K562 (cell line): ENCODE measurements at regions not wholly inside any gene's neighbourhood (a gene's known extent, or its start where the extent isn't known, plus 50 kb on each side); places are given as distances from the start of the nearest gene placed in this dataset.

Experiments used
- ARID1B ChIP-seq: fragments of 450-650 bp; IDR thresholded peaks from 2 replicates; pipeline ENCODE4 v1.6.1; 2016; ENCODE audit warnings: antibody characterized with exemption, mild to moderate bottlenecking, inconsistent platforms
- FOXM1 ChIP-seq, 2 experiments: fragments of 450-650 bp in 1 of 2; sonication (generic) in 1 of 2; formaldehyde crosslinking in 1 of 2; IDR thresholded peaks; 2 replicates each; pipeline versions ENCODE4 v1.6.1 to v1.9.0; 2017 to 2022; ENCODE audit warnings: low read depth in 2 of 2, mild to moderate bottlenecking in 2 of 2, missing genetic modification reagents in 1 of 2, moderate library complexity in 1 of 2
- MEIS2 ChIP-seq: fragments of 450-650 bp; IDR thresholded peaks from 2 replicates; pipeline ENCODE4 v1.6.1; 2014; ENCODE audit warnings: mild to moderate bottlenecking; ENCODE audit not compliant: partially characterized antibody
- NBN ChIP-seq: fragments of 450-650 bp; IDR thresholded peaks from 2 replicates; pipeline ENCODE4 v1.6.1; 2016; ENCODE audit warnings: low read depth, mild to moderate bottlenecking
- PHTF2 ChIP-seq: fragments of 250-450 bp; sonication (Bioruptor Pico); IDR thresholded peaks from 2 replicates; pipeline ENCODE4 v1.5.0; 2021; ENCODE audit warnings: mild to moderate bottlenecking
- SIN3A ChIP-seq, 2 experiments: fragments of 150-350 bp in 1 of 2; IDR thresholded peaks; 2 replicates each; pipeline ENCODE4 v1.6.1; 2011 to 2016; ENCODE audit warnings: borderline replicate concordance in 2 of 2, low read depth in 2 of 2, low read length in 2 of 2, mild to moderate bottlenecking in 2 of 2, moderate library complexity in 2 of 2; ENCODE audit not compliant: control insufficient read depth in 1 of 2
- SMC3 ChIP-seq: conservative IDR thresholded peaks from 2 replicates; pipeline ENCODE4 v1.6.1; 2011; ENCODE audit warnings: low read depth, low read length, improper control_type of control experiment; ENCODE audit not compliant: insufficient read depth
- ZC3H4 ChIP-seq: sonication (generic); formaldehyde crosslinking; IDR thresholded peaks from 2 replicates; pipeline ENCODE4 v1.9.0; 2021; ENCODE audit warnings: missing genetic modification reagents, borderline replicate concordance
- TF ChIP-seq, protein P1 (sequence below), 3 experiments: IDR thresholded peaks in 2 of 3; conservative IDR thresholded peaks in 1 of 3; 2 replicates each; pipeline ENCODE4 v1.5.1; 2011 to 2012; ENCODE audit warnings: low read length in 3 of 3, mild to moderate bottlenecking in 3 of 3, control low read depth in 2 of 3, improper control_type of control experiment in 1 of 3, inconsistent platforms in 1 of 3, low read depth in 1 of 3, mixed read lengths in 1 of 3, moderate library complexity in 1 of 3; ENCODE audit not compliant: insufficient read depth in 2 of 3
- TF ChIP-seq, protein P2 (sequence below), 2 experiments: fragments of 200-800 bp in 1 of 2; sonication (Bioruptor generic) in 1 of 2; sonication (generic) in 1 of 2; formaldehyde crosslinking in 1 of 2; IDR thresholded peaks in 1 of 2; conservative IDR thresholded peaks in 1 of 2; 2 replicates each; pipeline versions ENCODE4 v1.5.0 to v1.6.1; 2016 to 2020; ENCODE audit warnings: missing compliant biosample characterization in 1 of 2, missing genetic modification characterization in 1 of 2, missing genetic modification reagents in 1 of 2
- TF ChIP-seq, protein P3 (sequence below): fragments of 450-650 bp; formaldehyde crosslinking; IDR thresholded peaks from 2 replicates; pipeline ENCODE4 v1.4.0; 2020; ENCODE audit warnings: mild to moderate bottlenecking, moderate library complexity

DNA sequence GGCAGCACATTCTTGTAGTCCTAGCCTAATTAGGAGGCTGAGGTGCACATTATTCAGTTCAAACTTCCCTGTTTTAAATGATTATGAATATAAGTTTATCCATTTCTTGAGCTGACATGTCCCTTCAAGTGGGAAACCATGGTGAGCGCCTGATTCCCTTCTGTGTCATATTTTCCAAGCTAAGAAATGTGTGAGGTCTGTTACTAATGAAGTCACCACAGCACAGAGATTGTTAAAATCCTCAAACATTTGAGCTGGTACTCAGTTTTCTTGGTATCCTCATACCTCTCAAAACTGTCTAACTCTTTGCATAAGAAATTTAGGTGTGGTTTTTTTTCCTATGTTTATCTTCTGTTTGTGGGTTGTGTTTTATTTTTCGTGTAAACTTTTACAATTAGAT is 926.8 kb downstream of the GATA3 start:
- TF ChIP-seq MEIS2 (no peak), FOXM1 (IDR thresholded peaks at IDR 0.05; ENCODE audit: low read depth) (no peak), FOXM1 (CRISPR knock-in tag; IDR thresholded peaks at IDR 0.05; ENCODE audit: low read depth) (no peak), SIN3A (IDR thresholded peaks at IDR 0.05; ENCODE audit: borderline replicate concordance in 2 of 2, control insufficient read depth in 1 of 2, low read depth in 2 of 2, low read length in 2 of 2) (no peak), SMC3 (no peak), ZC3H4 (CRISPR knock-in tag) (no peak), PHTF2 (CRISPR knock-in tag) (no peak), NBN (no peak), ARID1B (no peak)
- TF ChIP-seq, protein P1, sequence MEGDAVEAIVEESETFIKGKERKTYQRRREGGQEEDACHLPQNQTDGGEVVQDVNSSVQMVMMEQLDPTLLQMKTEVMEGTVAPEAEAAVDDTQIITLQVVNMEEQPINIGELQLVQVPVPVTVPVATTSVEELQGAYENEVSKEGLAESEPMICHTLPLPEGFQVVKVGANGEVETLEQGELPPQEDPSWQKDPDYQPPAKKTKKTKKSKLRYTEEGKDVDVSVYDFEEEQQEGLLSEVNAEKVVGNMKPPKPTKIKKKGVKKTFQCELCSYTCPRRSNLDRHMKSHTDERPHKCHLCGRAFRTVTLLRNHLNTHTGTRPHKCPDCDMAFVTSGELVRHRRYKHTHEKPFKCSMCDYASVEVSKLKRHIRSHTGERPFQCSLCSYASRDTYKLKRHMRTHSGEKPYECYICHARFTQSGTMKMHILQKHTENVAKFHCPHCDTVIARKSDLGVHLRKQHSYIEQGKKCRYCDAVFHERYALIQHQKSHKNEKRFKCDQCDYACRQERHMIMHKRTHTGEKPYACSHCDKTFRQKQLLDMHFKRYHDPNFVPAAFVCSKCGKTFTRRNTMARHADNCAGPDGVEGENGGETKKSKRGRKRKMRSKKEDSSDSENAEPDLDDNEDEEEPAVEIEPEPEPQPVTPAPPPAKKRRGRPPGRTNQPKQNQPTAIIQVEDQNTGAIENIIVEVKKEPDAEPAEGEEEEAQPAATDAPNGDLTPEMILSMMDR (IDR thresholded peaks at IDR 0.05 in 2 of 3, conservative IDR thresholded peaks at IDR 0.05 in 1 of 3; ENCODE audit: insufficient read depth in 2 of 3, low read depth in 1 of 3, low read length in 3 of 3) = no peak
- TF ChIP-seq, protein P2, sequence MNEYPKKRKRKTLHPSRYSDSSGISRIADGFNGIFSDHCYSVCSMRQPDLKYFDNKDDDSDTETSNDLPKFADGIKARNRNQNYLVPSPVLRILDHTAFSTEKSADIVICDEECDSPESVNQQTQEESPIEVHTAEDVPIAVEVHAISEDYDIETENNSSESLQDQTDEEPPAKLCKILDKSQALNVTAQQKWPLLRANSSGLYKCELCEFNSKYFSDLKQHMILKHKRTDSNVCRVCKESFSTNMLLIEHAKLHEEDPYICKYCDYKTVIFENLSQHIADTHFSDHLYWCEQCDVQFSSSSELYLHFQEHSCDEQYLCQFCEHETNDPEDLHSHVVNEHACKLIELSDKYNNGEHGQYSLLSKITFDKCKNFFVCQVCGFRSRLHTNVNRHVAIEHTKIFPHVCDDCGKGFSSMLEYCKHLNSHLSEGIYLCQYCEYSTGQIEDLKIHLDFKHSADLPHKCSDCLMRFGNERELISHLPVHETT (CRISPR knock-in tag; conservative IDR thresholded peaks at IDR 0.05 in 1 of 2, IDR thresholded peaks at IDR 0.05 in 1 of 2) = no peak
- TF ChIP-seq, protein P3, sequence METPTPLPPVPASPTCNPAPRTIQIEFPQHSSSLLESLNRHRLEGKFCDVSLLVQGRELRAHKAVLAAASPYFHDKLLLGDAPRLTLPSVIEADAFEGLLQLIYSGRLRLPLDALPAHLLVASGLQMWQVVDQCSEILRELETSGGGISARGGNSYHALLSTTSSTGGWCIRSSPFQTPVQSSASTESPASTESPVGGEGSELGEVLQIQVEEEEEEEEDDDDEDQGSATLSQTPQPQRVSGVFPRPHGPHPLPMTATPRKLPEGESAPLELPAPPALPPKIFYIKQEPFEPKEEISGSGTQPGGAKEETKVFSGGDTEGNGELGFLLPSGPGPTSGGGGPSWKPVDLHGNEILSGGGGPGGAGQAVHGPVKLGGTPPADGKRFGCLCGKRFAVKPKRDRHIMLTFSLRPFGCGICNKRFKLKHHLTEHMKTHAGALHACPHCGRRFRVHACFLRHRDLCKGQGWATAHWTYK = no peak
